K562 (cell line): ENCODE measurements at regions not wholly inside any gene's neighbourhood (a gene's known extent, or its start where the extent isn't known, plus 50 kb on each side); places are given as distances from the start of the nearest gene placed in this dataset.

ENCODE experiments used
- ATAC-seq: fragments of 200-7000 bp; cut with Tn5 transposase; 3 replicates; pipeline ENCODE4 v1.9.1; 2020; ENCODE audit warnings: moderate library complexity
- BruUV-seq: library from RNA; stranded (reverse); fragments of 400-500 nt; replicated peaks from 2 replicates; lab custom pipeline; 2021; lab: Mats Ljungman, UMichigan
- CTCF ChIA-PET: fragments of 300-600 bp; formaldehyde crosslinking; extraction: SDS; loops from one replicate; lab custom pipeline; 2021; ENCODE audit warnings: low intra/inter-chr PET ratio; lab: Yijun Ruan, JAX
- POLR2A ChIA-PET: fragments of 300-600, 350-650 bp; sonication (Branson Sonifier 250); formaldehyde crosslinking; extraction: SDS; loops from one replicate; lab custom pipeline; 2021; ENCODE audit warnings: antibody characterized with exemption, inconsistent platforms; lab: Yijun Ruan, JAX
- DNase-seq, 4 experiments: peaks; one replicate each; pipeline versions ENCODE4 v3.0.0 to v3.0.0-alpha.2; 2011 to 2018; ENCODE audit warnings: low spot score in 3 of 4, mixed read lengths in 3 of 4; ENCODE audit errors: extremely low read depth in 1 of 4
- FAIRE-seq: peaks from 2 replicates; lab custom pipeline; 2011; peaks lifted over from hg19 to GRCh38; lab: Jason Lieb, UNC
- H2AFZ ChIP-seq: 2 replicates; pipeline ENCODE4 v1.6.0; 2011; ENCODE audit warnings: low read depth, low read length, control low read depth, inconsistent platforms
- H3K27ac ChIP-seq: fragments of 200-600 bp; 3 replicates; pipeline ENCODE4 v1.8.0; 2011; ENCODE audit warnings: low read depth, mild to moderate bottlenecking, control low read depth, inconsistent platforms, low read length, moderate library complexity, mixed read lengths; ENCODE audit errors: extremely low read depth
- H3K27me3 ChIP-seq, 2 experiments: fragments of 300-600 bp in 1 of 2; 2 replicates in 1 of 2; 3 replicates in 1 of 2; pipeline versions ENCODE4 v1.6.0 to v1.8.0; 2011; ENCODE audit warnings: inconsistent platforms in 2 of 2, low read length in 2 of 2, mild to moderate bottlenecking in 1 of 2, mixed read lengths in 1 of 2, moderate library complexity in 1 of 2; ENCODE audit not compliant: control insufficient read depth in 2 of 2, insufficient read depth in 2 of 2
- H3K36me3 ChIP-seq: fragments of 300-600 bp; 3 replicates; pipeline ENCODE4 v1.8.0; 2011; ENCODE audit warnings: mild to moderate bottlenecking, low read length, inconsistent platforms; ENCODE audit not compliant: control insufficient read depth, insufficient read depth
- H3K4me1 ChIP-seq, 2 experiments: fragments of 200-600 bp in 1 of 2; replicated peaks in 1 of 2; 2 replicates in 1 of 2; 3 replicates in 1 of 2; pipeline versions ENCODE4 v1.5.1 to v1.8.0; 2011; ENCODE audit warnings: inconsistent platforms in 2 of 2, low read length in 2 of 2, mild to moderate bottlenecking in 1 of 2, mixed read lengths in 1 of 2, moderate library complexity in 1 of 2; ENCODE audit not compliant: control insufficient read depth in 2 of 2, insufficient read depth in 2 of 2
- H3K4me2 ChIP-seq: 2 replicates; pipeline ENCODE4 v1.6.1; 2011; ENCODE audit warnings: low read length, control low read depth, inconsistent platforms, mixed read lengths; ENCODE audit not compliant: insufficient read depth
- H3K4me3 ChIP-seq: fragments of 200-600 bp; sonication (generic), shearing (Covaris generic); 2 replicates; pipeline ENCODE4 v1.5.1; 2016; ENCODE audit warnings: control low read depth, inconsistent platforms
- H3K79me2 ChIP-seq: fragments of 200-600 bp; 3 replicates; pipeline ENCODE4 v1.8.0; 2011; ENCODE audit warnings: low read length, inconsistent platforms; ENCODE audit not compliant: control insufficient read depth, insufficient read depth
- H3K9ac ChIP-seq, 2 experiments: 2 replicates each; pipeline versions ENCODE4 v1.6.0 to v1.6.1; 2011; ENCODE audit warnings: low read depth in 2 of 2, low read length in 2 of 2, control low read depth in 1 of 2, inconsistent platforms in 1 of 2, mild to moderate bottlenecking in 1 of 2, mixed read lengths in 1 of 2; ENCODE audit not compliant: insufficient read depth in 1 of 2
- H3K9me1 ChIP-seq: one replicate; pipeline ENCODE4 v1.6.0; 2011; ENCODE audit warnings: inconsistent platforms, mild to moderate bottlenecking, low read length, moderate library complexity; ENCODE audit not compliant: control insufficient read depth, insufficient read depth
- H3K9me3 ChIP-seq: replicated peaks from 2 replicates; pipeline ENCODE4 v1.5.1; 2011; ENCODE audit warnings: low read depth, low read length, inconsistent platforms; ENCODE audit not compliant: control insufficient read depth, insufficient read depth
- H4K20me1 ChIP-seq: replicated peaks from 2 replicates; pipeline ENCODE4 v1.6.1; 2011; ENCODE audit warnings: low read length, inconsistent platforms, mixed read lengths; ENCODE audit not compliant: control insufficient read depth, insufficient read depth
- KAT2B ChIP-seq: IDR thresholded peaks from one replicate; pipeline ENCODE4 v1.6.1; 2012; ENCODE audit warnings: low read depth, mild to moderate bottlenecking, control low read depth, inconsistent platforms, low read length, moderate library complexity
- TEAD2 ChIP-seq: fragments of 450-650 bp; IDR thresholded peaks from 2 replicates; pipeline ENCODE4 v1.6.1; 2016; ENCODE audit warnings: missing genetic modification characterization, control low read depth, missing compliant biosample characterization
- WGBS: fragments of 100-300 bp; shearing (Covaris generic); methylation state at CpG from one replicate; pipeline ENCODE4 v1.1.6; 2016; ENCODE audit warnings: low coverage, mixed read lengths; ENCODE audit not compliant: insufficient coverage; ENCODE audit errors: missing lambda C conversion rate; 5-methylcytosine and 5-hydroxymethylcytosine counted together
- in situ Hi-C: fragments of 300-500 bp; cut with MboI; formaldehyde crosslinking; loops from 4 replicates; pipeline ENCODE4 v1.15.0; 2018; ENCODE audit warnings: inconsistent platforms, mixed read lengths
- intact Hi-C: fragments of 100-400 bp; cut with micrococcal nuclease; formaldehyde crosslinking; loops from 2 replicates; pipeline ENCODE4 v1.14.2; 2022
- TF ChIP-seq, protein P1 (sequence below): fragments of 200-400 bp; formaldehyde crosslinking; IDR thresholded peaks from 2 replicates; pipeline ENCODE4 v1.6.1; 2017; ENCODE audit warnings: mild to moderate bottlenecking, low read depth, low read length, moderate library complexity
- TF ChIP-seq, protein P2 (sequence below): fragments of 450-650 bp; formaldehyde crosslinking; IDR thresholded peaks from 2 replicates; pipeline ENCODE4 v1.4.0; 2020; ENCODE audit warnings: mild to moderate bottlenecking
- TF ChIP-seq, protein P3 (sequence below), 2 experiments: fragments of 450-650 bp; formaldehyde crosslinking in 1 of 2; IDR thresholded peaks; 2 replicates each; pipeline versions ENCODE4 v1.4.0 to v1.6.1; 2014 to 2020; ENCODE audit warnings: mild to moderate bottlenecking in 2 of 2, borderline replicate concordance in 1 of 2, low read depth in 1 of 2
- TF ChIP-seq, protein P4 (sequence below): fragments of 450-650 bp; IDR thresholded peaks from 2 replicates; pipeline ENCODE4 v1.6.1; 2016

DNA sequence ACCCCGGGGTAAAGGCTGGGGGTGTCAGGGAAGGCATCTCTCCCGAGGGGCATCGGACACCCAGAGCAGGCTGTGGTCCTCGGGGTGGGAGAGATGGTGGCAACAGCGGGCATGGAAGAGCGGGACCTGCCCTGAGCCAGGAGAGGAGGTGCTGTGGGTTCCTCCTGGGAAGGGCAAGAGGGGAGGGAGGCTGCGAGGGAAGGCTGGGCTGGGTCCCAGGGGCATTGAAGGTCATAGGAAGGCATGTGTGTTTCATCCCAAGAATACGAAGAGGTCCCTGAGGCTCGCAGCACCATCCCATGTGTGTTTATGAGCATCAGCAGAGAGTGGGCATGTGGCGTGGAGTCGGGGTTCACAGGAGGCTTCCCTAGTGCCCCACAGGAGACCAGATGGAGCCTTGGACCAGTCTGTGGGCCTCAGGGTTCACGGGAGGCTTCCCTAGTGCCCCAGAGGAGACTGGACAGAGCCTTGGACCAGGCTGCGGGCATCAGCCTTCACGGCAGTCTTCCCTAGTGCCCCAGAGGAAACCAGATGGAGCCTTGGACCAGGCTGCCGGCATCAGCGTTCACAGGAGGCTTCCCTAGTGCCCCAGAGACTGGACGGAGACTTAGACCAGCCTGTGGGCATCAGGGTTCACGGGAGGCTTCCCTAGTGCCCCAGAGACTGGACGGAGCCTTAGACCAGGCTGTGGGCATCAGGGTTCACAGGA, 420.6 kb downstream of the BRD1 start (continued):
- TF ChIP-seq, protein P1, sequence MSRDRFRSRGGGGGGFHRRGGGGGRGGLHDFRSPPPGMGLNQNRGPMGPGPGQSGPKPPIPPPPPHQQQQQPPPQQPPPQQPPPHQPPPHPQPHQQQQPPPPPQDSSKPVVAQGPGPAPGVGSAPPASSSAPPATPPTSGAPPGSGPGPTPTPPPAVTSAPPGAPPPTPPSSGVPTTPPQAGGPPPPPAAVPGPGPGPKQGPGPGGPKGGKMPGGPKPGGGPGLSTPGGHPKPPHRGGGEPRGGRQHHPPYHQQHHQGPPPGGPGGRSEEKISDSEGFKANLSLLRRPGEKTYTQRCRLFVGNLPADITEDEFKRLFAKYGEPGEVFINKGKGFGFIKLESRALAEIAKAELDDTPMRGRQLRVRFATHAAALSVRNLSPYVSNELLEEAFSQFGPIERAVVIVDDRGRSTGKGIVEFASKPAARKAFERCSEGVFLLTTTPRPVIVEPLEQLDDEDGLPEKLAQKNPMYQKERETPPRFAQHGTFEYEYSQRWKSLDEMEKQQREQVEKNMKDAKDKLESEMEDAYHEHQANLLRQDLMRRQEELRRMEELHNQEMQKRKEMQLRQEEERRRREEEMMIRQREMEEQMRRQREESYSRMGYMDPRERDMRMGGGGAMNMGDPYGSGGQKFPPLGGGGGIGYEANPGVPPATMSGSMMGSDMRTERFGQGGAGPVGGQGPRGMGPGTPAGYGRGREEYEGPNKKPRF, result no peak
- TF ChIP-seq TEAD2 (tag), result no peak
- TF ChIP-seq KAT2B, result no peak
- TF ChIP-seq, protein P2, sequence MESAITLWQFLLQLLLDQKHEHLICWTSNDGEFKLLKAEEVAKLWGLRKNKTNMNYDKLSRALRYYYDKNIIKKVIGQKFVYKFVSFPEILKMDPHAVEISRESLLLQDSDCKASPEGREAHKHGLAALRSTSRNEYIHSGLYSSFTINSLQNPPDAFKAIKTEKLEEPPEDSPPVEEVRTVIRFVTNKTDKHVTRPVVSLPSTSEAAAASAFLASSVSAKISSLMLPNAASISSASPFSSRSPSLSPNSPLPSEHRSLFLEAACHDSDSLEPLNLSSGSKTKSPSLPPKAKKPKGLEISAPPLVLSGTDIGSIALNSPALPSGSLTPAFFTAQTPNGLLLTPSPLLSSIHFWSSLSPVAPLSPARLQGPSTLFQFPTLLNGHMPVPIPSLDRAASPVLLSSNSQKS (CRISPR knock-in tag), result no peak

DNA sequence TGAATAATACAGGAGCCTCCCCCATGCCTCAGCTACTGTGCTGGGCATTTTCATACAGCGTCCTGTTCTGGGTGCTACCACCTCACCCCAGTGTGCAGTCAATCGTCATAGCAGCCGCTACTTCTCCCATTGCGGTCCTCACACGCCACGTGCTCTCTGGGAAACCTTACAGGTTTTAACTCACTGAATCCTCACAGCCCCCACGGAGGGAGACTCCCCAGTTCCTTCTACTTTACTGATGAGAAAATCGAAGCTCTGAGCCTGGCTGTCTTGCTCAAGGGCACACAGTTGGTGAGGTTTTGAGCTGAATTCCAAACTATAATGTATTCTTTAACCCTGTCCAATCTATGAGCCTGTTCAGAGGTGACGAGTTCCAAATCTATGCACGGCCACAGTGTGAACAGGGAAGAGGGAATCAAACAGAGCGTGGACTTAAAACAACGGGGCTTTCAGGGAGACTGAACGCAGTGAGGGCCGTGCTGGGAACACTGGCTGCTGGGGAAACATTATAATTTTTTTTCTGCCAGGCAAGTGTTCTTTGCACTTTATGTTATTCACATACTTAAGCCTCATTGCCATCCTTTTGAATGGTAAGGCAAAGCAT, 421.5 kb downstream of the BRD1 start:
- H3K4me2 ChIP-seq, result no peak overlapping the region
- no peak overlapping the region for H3K4me3 ChIP-seq
- in situ Hi-C loops (no loop called here), intact Hi-C loops (no loop called here)
- DNase-seq (no peak), ATAC-seq (no peak), FAIRE-seq (no peak)
- H2AFZ ChIP-seq, result no peak overlapping the region
- ChIA-PET POLR2A (no interaction called here), CTCF (no interaction called here)
- no peaks in the 10 kb centered on the region for H3K79me2 ChIP-seq
- no TSS peak for BruUV-seq
- no peaks in the 10 kb centered on the region for H3K9me1 ChIP-seq
- H3K9me3 ChIP-seq, result no peaks in the 10 kb centered on the region
- H3K27me3 ChIP-seq, result peaks cover 22 to 41% of the 10 kb centered on the region in 2 experiments; a peak in 4 of 5 replicates
- no peak overlapping the region for H3K9ac ChIP-seq
- 2% methylated on average over 13 of the region's 14 CpGs for WGBS
- H3K27ac ChIP-seq, result no peak overlapping the region
- no peaks in the 10 kb centered on the region for H3K4me1 ChIP-seq
- H3K36me3 ChIP-seq, result no peaks in the 10 kb centered on the region
- no peaks in the 10 kb centered on the region for H4K20me1 ChIP-seq
- TF ChIP-seq, protein P3, sequence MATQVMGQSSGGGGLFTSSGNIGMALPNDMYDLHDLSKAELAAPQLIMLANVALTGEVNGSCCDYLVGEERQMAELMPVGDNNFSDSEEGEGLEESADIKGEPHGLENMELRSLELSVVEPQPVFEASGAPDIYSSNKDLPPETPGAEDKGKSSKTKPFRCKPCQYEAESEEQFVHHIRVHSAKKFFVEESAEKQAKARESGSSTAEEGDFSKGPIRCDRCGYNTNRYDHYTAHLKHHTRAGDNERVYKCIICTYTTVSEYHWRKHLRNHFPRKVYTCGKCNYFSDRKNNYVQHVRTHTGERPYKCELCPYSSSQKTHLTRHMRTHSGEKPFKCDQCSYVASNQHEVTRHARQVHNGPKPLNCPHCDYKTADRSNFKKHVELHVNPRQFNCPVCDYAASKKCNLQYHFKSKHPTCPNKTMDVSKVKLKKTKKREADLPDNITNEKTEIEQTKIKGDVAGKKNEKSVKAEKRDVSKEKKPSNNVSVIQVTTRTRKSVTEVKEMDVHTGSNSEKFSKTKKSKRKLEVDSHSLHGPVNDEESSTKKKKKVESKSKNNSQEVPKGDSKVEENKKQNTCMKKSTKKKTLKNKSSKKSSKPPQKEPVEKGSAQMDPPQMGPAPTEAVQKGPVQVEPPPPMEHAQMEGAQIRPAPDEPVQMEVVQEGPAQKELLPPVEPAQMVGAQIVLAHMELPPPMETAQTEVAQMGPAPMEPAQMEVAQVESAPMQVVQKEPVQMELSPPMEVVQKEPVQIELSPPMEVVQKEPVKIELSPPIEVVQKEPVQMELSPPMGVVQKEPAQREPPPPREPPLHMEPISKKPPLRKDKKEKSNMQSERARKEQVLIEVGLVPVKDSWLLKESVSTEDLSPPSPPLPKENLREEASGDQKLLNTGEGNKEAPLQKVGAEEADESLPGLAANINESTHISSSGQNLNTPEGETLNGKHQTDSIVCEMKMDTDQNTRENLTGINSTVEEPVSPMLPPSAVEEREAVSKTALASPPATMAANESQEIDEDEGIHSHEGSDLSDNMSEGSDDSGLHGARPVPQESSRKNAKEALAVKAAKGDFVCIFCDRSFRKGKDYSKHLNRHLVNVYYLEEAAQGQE (IDR thresholded peaks at IDR 0.05; ENCODE audit: borderline replicate concordance), result no peak
- TF ChIP-seq, protein P3 (CRISPR knock-in tag; IDR thresholded peaks at IDR 0.05; ENCODE audit: low read depth), result no peak
- TF ChIP-seq, protein P4, sequence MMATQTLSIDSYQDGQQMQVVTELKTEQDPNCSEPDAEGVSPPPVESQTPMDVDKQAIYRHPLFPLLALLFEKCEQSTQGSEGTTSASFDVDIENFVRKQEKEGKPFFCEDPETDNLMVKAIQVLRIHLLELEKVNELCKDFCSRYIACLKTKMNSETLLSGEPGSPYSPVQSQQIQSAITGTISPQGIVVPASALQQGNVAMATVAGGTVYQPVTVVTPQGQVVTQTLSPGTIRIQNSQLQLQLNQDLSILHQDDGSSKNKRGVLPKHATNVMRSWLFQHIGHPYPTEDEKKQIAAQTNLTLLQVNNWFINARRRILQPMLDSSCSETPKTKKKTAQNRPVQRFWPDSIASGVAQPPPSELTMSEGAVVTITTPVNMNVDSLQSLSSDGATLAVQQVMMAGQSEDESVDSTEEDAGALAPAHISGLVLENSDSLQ, result no peak
